SHP77 treated with DMSO at 0.1 percent for 48 hours (cell line): ENCODE measurements at regions not wholly inside any gene's neighbourhood (a gene's known extent, or its start where the extent isn't known, plus 50 kb on each side); places are given as distances from the start of the nearest gene placed in this dataset.
"Not testable (repeated sequence)": the region's sequence is repeated elsewhere in the genome, so short reads cannot be mapped to it uniquely, and the experiment has no call there.

Experiments used
- DNase-seq: peaks from one replicate; lab custom pipeline; 2025; lab: John Stamatoyannopoulos, UW

DNA sequence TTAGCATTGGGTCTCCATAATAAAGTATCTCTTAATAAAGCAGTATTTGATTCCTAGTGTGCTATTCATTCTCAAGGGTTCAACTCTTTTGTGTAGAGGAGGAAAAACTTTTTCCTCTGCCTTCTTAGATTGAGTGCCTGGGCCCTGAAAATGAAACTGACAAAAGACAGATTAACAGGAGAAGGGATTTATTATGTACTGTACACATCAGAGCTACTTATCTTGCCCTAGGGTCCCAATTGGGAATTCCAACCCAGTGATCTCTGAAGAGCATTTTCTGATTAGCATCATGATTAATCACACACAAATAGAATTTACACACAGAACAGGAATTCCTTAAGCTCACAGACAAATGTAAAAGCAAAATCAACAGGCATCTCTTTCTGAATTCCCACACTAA is 128.9 kb downstream of the CD164 start:
- DNase-seq, result no peak

DNA sequence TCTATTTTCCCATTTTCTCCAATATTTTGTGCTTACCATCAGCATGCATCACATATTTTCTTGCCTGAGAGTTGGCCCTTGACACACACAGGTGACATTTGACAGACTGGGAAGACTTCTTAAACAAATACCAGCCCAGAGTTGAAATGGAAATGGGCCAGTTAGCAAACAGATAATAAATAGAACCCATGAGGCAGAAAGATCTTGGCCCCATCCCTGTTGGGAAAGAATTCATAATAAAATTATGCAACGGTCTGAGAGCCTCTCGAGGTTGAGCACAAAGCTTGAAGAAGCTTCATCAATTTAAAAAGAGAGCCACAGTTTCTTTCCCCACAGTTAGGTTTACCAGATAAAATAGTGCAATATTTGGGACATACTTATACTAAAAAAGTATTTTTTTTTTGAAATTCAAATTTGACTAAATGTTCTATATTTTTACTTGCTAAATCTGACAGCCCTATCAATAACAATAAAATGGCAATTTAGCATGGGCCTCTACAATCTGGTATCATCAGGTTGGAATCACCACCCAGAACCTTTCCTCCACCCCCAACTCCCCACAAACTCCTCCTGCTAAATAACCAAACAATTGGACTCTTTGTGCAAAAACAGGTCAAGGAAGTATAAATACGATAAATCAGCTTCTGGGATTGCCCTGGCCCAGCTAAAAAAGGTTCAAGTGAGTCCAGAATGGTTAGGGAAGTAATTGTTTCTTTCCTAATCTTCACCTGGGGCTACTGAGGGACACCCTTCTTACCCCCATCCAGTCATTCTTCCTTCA is 129.8 kb downstream of the CD164 start:
- DNase-seq, result peak; percentile 46

DNA sequence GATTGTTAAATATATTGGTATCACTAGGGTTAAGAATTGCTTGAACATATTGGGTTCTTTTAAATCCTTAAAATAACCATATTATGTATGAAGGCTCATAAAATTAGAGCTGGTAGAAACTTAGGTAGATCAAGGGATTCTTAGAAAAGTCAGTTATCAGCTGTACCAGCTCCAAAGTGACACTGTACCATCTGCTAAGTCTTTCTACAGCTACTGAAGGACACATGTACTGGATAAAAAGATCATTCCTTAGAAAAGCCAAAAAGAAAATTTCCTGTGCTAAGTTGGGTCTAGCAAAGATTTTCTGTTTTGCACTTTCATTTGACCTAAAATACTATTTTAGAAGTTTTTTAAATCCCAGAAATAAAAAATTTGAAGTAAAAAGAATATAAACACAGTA is 130.4 kb downstream of the CD164 start:
- peak; percentile 17 for DNase-seq

DNA sequence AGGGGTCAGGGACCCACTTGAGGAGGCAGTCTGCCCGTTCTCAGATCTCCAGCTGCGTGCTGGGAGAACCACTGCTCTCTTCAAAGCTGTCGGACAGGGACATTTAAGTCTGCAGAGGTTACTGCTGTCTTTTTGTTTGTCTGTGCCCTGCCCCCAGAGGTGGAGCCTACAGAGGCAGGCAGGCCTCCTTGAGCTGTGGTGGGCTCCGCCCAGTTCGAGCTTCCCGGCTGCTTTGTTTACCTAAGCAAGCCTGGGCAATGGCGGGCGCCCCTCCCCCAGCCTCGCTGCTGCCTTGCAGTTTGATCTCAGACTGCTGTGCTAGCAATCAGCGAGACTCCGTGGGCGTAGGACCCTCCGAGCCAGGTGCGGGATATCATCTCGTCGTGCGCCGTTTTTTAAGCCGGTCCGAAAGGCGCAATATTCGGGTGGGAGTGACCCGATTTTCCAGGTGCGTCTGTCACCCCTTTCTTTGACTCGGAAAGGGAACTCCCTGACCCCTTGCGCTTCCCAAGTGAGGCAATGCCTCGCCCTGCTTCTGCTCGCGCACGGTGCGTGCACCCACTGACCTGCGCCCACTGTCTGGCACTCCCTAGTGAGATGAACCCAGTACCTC is 131.6 kb downstream of the CD164 start:
- not testable (repeated sequence) for DNase-seq

DNA sequence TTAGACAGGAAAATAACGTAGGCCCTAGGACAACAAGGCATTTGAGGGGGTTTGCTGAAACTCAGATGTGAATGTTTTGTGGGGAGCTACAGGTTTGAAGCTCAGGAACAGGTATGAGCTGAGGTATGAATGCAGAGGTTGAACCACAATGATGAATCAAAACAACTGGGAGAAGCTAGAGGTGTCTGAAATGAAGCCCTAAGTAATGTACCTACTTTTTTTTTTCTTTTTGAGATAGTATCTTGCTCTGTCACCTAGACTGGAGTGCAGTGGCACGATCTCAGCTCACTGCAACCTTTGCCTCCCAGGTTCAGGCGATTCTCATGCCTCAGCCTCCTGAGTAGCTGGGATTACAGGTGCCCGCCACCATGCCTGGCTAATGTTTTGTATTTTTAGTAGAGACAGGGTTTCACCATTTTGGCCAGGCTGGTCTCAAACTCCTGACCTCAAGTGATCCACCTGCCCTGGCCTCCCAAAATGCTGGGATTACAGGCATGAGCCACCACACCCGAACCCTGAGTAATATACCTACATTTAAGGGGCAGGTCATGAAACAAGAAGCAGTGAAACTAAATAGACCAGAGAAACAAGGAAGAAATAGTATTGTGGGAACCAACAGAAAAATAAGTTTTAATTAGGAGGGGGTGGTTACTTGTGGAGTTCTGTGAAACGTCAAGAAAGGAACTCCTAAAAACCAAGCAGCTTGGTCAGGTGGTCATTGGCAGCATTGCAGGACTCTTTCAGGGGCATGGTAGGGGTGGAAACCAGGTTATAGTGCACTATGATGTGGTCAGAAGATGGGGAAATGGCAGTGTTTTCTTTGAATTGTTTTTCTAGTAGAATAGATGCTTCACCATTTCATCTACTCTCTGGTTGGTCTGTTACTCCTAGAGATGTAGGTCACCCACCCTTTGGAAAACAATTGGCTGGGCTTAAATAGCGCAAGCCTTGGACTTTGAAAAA is 138.1 kb downstream of the CD164 start:
- DNase-seq, result no peak

DNA sequence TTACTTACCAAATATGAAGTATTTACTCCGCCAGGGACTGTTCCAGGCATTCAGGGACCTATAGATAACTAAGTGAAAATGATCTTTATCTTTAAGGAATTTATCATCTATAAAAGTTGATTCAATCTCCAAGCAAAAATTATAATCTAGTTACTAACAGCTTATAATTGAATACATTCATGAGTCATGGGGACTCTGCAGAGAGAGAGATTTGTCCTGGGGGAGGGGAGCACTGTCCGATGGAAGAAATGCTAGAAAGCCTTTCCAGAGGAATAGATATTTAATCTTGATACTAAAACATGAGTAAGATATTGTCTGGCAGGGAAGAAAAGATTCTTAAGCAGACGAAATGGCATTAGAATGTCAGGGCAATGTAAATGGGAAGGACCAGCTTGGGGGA is 139.3 kb downstream of the CD164 start:
- DNase-seq, result no peak

DNA sequence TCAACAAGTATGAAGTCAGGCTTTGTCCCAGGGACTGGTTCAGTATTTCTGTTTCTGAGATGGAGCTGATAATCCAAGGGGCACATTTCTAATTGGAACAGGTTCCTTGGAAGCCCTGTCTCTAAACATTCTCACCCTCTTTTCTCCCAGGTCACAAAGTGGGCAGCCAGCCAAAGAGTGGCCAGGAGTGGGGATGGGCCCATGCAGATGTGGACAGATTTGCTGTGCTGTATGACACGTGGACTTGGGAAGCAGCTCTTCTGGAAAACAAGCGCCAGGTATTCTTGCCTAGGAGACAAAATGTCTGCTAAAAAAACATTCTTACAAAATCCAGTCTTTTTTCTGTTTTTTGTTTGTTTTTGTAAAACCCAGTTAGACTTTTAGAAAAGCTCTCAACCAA is 140.2 kb downstream of the CD164 start:
- DNase-seq, result no peak

DNA sequence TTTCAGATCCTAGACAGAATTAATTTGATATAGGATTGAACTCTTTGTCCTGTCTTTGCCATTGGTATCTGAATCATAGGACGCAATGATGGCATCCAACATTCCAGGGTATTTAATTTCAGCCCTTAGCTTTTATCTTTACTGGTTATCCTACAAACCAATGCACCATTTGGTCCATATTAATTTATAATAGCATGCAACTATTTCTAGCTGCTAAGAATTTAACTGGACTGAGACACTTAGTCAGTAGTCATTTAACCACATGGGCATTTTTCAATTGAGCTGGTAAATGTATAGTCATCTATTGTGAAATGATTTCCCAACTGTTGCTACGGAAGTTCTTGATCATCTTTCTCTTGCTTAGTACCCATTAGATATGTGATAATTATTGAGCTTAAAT is 141.1 kb downstream of the CD164 start:
- DNase-seq, result no peak

DNA sequence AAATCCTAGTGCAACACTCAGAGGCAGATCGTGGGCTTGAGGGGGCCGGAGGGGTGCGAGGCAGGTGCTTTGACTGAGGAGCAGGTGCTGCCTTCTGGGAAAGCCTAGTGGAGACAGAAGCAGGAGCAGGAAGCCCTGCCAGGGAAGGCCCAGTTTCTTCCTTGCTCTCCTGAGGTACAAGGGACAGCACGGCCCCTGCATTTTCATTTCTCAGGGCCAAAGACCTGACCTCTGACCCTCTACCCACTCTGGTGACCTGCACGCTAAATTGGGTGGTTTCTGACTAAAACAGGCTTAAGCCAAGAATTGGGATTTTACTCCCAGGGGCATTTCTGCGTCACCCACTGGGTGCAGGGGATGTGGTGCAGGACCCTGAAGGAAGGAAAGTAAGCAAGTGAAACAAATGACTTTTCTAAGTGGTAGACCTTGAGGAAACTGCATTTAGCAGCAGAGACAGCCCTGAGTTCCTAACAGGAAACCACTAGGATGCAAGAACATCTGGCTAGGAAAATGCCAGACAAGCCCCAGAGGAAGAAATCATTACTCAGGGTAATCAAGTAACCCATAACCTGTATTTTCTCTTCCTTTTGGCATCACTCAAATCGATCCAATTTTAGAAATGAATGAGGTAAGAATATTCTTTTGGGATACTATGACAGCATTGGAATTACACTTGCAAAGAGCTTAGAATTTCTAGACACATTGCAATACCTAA is 141.7 kb downstream of the CD164 start:
- no peak for DNase-seq

DNA sequence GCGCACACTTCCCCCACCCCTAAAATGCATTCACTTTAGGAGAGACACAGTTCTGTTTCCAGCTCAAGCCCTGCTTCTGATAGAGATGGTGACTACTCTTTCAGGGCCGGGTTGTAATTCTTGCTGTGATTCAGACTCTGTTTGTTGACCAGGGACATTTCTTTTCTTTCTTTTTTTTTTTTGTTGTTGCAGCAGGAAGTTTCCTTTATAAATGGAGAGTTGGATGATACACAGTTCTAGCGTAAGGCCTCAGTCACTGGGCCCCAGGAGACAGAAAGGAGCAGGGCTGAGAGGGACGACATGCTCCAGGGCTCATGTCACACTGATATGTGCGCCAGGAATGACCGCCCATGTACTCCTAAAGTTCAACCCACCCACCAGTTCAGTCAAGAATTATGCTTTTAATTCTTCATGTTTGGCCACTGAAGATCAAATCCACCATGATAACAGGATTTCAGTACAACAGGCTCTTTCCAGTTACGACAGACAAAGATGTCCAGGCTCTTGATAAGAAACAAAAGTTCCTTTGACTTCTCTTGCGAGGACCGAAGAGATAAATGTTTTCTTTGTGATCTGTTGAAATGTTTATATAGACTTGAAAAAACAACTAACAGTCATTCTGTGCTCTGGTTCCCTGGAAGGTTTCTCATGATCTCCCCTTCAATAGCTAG is 142.5 kb downstream of the CD164 start:
- no peak for DNase-seq

DNA sequence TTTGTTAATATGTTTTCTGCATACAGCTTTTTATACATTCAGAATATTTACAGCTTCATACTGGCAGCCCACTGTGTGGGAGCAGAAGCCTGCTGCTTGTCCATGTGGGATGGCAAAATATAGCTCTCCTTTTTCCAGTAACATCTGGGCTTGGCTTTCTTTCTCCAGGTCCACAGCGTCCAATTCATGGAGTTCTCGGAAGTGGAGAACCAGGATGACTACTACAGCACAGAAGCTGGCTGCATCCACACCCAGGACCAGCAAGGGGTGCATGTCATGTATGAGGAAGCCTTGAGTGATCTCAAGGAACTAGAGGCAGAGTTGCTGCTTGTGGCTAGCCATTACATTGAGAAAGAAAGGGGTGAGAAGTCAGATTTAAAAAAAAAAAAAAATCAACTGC is 143.1 kb downstream of the CD164 start:
- DNase-seq, result no peak

DNA sequence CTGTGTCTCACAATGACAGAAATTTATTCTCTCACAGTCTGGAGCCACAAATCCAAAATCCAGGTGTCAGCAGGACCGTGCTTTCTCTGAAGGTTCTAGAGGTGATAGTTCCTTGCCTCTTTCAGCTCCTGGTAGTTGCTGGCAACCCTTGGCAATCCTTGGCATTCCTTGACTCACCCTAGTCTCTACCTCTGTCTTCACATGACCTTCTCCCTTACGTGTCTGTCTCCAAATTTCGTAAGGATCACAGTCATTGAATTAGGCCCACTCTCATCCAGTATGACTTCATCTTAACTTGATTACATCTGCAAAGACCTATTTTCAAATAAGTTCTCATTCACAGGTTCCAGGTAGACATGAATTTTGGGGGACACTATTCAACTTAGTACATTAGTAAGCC is 143.1 kb downstream of the CEP57L1 start:
- DNase-seq, result no peak

DNA sequence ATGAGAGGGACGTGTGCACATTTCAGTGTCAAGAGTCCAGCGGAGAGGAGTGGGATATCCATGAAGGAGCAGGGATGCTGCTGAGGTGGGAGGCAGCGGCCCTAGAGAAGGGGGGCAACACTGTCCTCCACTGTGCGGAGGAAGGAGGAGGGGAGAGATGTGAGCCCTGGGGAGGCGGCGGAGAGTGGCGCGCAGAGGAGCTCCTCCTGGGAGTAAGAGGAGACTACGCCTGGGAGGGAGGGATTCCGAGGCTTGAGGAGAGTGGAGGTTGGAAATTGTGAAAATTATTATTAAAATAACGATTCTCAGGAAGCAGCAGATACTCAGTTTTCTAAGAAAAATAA is 142.7 kb downstream of the CEP57L1 start:
- no peak for DNase-seq

DNA sequence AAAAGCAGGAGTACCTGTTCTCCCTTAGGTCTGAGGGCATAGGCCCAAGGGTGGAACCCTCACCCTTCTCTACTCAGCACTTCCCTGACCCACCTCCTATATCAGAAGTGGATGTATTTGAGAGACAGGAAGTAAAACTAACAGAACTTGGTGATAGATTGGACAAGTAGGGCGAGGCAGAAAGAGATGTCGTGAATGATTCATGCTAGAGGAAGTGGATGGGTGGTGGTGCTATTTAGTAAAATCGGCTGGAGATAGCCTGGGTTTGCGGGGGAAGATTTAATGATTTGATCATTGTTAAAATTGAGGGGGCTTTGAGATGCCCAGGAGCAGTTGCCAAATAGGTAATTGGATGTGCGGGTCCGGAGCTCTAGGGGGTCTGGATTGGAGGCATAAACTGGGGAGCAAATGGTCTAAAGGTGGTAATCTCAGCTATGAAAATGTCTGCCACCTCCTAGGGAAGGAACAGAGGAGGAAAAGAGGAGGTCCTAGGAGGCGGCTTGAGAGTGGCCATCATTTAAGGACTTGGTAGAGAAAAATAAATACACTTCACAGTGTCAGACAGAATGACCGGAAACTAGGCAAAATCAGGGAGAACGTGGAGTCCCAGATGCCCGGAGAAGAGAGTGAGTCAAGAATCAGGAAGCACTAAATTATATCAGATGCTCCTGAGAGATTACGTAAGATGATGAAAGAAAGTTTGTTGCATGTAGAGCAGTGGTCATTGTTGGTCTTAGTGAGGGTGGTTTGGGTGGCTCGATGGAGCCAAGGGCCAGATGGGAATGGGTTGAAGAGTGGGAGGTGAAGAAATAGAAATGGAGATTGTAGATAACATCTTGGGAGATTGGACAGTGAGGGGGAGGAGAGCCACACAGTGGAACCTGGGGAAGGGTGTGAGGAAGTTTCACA is 142.0 kb downstream of the CEP57L1 start:
- peak; percentile 45 for DNase-seq

DNA sequence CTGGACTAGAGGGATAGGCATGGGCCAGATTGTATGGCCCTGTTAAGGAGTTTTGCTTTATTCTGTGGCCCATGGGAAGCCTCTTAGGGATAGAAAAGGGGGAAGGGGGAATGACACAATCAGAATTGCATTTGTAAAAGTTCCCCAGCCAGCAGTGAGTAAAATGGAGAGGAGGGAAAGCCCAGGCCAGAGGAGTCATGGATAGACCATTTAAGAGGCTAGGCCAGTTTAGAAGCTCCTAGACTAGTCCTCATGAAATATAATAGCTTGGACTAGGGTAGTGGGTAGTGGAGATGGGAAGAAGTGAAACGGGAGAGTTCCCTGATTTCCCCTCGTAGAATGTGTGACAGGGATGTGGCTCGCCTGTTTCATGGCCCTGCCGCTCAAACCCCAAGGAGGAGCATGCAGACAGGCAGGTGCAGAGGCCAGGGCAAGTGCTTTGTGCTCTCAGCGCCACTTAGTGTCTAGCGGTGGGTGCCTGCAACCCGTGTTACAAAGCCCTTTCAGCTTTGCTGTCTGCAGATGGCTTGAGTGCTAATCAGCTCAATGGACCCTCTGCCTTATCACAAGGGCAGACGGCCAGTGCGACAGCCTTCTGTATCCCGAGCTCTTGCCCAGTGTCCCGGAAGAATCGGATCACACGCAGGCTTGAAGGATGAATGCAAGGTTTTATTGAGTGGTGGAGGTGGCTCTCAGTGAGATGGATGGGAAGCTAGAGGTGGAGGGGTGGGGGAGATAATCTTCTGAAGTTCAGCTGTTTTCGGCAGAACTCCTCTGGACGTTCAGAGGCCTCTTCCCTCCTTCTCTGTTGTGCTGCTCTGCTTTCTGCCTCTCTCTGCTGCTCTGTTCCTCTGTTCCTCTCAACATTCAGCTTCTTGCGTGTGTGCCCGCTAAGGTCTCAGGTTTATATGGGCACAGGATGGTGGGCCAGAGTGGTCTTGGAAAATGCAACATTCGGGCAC is 141.1 kb downstream of the CEP57L1 start:
- DNase-seq, result peak; percentile 88

DNA sequence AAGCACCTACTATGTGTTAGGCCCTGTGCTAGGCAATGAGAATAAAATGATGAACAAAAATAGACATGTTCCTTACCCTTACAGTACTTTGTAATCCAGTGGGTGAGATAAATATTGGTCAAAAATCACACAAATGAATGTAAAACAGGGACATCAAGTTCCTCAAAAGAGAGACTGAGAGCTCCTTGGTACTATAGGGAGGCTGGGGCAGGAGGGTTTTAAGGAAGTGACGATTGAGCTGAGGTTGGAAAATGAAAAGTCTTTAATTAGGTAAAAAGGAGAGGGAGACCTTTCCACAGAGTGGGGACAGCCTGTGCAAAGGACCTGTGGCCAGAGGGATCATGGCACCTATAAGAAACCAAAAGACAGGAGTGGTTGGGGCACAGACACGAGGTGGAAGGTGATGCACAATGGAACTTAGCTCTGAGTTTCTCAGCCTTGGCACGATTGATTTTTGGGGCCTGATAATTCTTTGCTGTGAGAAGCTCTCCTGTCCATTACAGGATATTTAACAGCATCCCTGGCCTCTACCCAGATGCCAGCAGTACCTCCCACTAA is 140.3 kb downstream of the CEP57L1 start:
- no peak for DNase-seq

DNA sequence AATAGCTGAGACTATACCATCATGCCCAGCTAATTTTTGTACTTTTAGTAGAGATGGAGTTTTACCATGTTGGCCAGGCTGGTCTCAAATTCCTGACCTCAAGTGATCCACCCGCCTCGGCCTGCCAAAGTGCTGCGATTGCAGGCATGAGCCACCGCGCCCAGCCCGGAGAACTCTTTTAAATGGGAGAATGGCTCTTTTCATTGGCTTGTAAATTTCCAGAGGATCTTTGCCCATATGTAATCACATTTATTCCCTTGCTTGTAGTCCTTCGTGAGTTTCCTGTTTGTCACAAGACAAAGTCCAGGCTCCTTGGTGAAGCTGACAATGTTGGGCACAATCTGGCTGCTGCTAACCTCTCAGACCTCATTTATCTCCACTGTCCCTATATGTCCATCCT is 135.1 kb downstream of the CEP57L1 start:
- DNase-seq, result no peak

DNA sequence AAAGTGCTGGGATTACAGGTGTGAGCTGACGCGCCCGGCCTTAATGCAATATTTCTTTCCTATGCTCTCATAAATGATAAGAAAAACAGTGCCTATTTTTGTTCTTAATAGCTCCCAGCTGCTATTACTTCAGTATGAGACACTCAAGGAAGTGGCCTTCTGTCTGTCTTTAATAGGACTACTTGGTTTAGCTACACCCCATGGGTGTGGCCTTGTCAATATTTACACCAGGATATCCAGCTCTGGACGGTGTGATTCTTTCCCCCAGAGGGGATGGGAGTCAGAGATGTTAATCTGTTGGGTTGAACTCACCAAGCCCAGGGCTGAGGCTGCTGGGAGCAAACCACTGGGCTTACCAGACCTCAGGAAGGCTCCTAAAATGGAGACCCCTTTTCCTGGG is 134.2 kb downstream of the CEP57L1 start:
- DNase-seq, result no peak

DNA sequence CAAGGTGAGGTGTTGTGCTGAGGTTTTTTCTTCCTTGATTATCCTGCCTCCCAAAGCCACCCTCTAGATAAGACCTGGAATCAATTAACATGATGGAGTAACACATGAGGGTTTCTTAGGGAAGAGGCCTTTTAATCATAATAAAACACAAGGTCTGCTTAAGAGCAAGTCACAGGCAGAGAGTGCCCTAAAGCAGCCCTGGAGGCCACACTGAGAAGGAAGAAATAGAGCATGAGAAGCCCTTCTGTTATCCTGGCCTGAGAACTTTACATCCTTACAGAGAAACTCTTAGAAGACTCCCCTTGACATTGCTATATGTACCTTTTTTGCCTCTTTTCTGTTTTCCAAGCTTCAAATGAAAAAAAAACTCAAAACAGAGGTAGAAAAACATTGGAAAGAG is 132.3 kb downstream of the CEP57L1 start:
- DNase-seq, result no peak
